HFF-Myc (cell line): ENCODE measurements at regions not wholly inside any gene's neighbourhood (a gene's known extent, or its start where the extent isn't known, plus 50 kb on each side); places are given as distances from the start of the nearest gene placed in this dataset.
"Not testable (repeated sequence)": the region's sequence is repeated elsewhere in the genome, so short reads cannot be mapped to it uniquely, and the experiment has no call there.

ENCODE experiments used
- DNase-seq: peaks from one replicate; pipeline ENCODE4 v3.0.0-alpha.2; 2011; ENCODE audit warnings: low read depth; ENCODE audit errors: extremely low read depth
- H3K4me3 ChIP-seq: replicated peaks from 2 replicates; pipeline ENCODE4 v1.5.1; 2011; ENCODE audit warnings: low read depth, mild to moderate bottlenecking, control low read depth, low read length
- TF ChIP-seq, protein P1 (sequence below): IDR thresholded peaks from 2 replicates; pipeline ENCODE4 v1.5.1; 2012; ENCODE audit warnings: mild to moderate bottlenecking, low read depth, low read length, control low read depth; ENCODE audit errors: missing control alignments

DNA sequence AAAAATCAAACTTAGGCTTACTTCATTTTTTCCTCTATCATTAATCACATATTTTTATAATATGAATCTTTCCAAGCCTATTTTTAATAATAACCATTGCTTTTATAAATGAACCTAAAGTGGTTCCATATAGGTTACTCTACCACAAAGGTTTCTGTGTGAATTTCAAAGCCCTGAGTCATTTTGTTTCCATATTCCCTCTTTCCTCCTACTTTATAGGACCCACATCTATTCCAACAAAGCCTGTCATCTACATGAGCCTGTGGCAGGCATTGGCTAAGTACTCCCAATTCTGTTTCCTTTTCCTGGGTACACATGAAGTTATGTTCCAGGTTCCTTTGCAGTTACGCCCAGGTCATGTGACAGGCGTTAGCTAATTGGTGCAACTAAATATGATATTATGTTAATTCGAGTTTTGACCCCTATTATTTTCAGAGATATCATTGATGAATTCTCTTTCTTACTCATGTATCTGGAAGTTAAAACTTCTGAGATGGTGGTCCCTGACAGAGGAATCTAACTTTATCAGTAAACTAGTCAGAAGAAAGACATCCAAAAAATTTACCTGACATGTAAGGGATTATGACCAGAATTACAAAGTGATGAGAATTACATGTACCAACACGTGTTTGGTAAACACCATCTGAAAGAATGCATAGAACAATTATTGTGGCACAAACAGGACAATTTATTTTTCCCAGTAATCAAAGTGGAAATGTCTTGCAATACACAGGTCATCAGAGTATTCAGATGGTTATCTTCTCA is 1264.0 kb upstream of the CNTN5 start:
- TF ChIP-seq, protein P1, sequence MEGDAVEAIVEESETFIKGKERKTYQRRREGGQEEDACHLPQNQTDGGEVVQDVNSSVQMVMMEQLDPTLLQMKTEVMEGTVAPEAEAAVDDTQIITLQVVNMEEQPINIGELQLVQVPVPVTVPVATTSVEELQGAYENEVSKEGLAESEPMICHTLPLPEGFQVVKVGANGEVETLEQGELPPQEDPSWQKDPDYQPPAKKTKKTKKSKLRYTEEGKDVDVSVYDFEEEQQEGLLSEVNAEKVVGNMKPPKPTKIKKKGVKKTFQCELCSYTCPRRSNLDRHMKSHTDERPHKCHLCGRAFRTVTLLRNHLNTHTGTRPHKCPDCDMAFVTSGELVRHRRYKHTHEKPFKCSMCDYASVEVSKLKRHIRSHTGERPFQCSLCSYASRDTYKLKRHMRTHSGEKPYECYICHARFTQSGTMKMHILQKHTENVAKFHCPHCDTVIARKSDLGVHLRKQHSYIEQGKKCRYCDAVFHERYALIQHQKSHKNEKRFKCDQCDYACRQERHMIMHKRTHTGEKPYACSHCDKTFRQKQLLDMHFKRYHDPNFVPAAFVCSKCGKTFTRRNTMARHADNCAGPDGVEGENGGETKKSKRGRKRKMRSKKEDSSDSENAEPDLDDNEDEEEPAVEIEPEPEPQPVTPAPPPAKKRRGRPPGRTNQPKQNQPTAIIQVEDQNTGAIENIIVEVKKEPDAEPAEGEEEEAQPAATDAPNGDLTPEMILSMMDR = no peak
- H3K4me3 ChIP-seq = no peak overlapping the region
- DNase-seq = no peak

DNA sequence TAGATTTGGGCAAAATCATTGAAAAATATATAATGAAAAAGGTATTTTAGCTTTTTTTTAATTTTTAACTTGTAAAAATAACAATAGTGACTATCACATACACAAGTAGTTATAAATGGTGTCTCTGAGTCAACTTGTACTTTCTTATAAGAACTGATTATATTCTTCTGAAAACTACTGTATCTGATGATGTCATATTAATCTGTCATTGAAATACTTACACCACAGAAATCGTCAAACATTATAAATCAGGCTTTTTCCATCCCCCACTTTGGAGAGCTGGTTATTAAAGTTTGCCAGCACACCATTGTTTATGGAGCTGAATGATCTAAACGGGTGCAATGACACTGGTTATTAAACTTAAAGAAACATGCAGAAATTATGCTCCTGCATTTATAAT is 1259.6 kb upstream of the CNTN5 start:
- DNase-seq = no peak
- TF ChIP-seq, protein P1 = no peak
- H3K4me3 ChIP-seq = no peak overlapping the region

DNA sequence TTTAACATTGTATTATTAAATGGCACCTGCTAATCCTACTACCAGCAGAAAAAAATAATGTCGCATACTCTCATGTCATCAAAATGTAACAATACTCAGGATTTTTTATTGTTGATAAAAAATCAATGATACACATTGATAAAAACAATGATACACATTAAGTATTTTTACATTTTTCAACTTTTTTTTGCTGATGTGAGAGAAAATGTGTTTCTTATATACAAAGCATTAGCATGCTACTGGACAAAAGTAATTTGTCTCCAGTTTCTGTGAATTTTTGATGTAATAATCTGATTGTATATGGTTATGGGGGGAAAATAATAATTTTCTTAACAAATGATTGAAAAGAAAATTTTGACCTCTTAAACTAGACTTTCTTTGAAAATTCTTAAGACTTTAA is 1256.6 kb upstream of the CNTN5 start:
- DNase-seq = no peak
- H3K4me3 ChIP-seq = no peak overlapping the region
- TF ChIP-seq, protein P1 = no peak

DNA sequence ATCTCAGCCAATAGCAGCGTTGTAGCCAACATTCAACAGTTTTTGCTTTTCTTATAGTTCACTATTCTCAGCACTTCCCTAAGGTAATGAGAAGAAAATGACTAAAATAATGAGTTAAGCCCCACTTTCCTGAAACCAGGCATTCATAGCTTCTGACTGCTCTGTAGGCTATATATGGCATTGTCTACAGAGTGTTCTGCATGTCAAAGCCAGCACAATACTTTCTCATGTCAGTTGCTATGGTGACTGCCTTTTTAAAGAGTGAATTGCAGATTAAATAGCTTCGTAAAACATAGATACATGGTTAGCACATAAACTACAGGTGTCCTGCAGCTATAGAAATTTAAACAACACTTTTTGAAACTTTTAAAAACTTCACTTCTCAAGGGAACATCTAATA is 1256.1 kb upstream of the CNTN5 start:
- no peak for DNase-seq
- TF ChIP-seq, protein P1 = no peak
- no peak overlapping the region for H3K4me3 ChIP-seq

DNA sequence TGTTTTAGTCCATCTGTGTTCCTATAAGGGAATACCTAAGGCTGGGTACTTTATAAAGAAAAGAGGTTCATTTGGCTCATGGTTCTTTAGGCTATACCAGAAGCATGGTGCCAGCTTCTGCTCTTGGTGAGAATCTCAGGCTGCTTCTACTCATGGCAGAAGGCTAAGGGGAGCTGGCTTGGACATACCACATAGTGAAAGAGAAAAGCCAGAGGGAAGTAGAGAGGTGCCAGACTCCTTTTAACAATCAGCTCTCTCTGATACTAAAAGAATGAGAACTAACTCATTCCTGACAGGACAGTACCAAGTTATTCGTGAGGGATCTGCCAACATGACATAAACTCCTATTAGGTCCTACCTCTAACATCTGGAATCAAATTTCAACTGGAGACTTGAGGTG is 1250.2 kb upstream of the CNTN5 start:
- no peak for DNase-seq

DNA sequence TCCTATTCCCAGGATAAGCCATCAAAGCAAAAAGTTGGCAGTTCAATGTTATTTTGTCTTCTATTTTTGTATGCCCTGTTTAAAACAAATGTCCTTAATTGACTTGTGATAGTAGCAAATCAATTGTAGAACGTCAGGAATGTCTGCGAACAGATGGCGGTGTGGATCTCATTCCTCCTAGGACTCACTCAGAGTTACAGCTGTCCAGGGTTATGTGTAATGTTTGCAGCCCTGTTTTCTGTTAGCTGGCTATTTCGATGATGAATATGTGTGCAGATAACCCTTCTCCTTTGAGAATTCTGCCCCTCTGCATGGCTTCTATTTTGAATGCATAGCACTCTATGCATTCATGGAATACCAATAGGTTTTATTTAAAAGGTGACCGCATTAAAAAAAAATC is 1248.0 kb upstream of the CNTN5 start:
- H3K4me3 ChIP-seq = no peak overlapping the region
- TF ChIP-seq, protein P1 = no peak
- DNase-seq = no peak

More for the DNA sequence above, 1250.2 kb upstream of the CNTN5 start:
- TF ChIP-seq, protein P1 = no peak
- H3K4me3 ChIP-seq = no peak overlapping the region

DNA sequence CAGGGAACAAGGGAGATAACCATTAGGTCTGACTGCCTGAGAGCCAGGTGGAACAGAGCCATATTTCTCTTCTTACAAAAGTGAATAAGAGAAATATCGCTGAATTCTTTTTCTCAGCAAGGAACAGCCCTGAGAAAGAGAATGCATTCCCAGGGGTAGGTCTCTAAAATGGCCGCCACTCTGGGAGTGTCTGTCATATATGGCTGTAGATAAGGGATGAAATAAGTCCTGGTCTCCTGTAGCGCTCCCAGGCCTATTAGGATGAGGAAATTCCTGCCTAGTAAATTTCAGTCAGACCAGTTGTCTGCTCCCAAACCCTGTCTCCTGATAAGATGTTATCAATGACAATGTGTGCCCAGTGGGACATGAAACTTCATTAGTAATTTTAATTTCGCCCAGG is 1236.4 kb upstream of the CNTN5 start:
- not testable (repeated sequence) for H3K4me3 ChIP-seq, DNase-seq
